ENCODE measurements at regions not wholly inside any gene's neighbourhood (a gene's known extent, or its start where the extent isn't known, plus 50 kb on each side); places are given as distances from the start of the nearest gene placed in this dataset.

GRCh38 chr14:22391908-22392565 lies 197.0 kb downstream of the DAD1 start:
- DNase-seq (ENCODE audit: insufficient read length, low spot score) (no peak), FAIRE-seq (peak; percentile 85)
- no peak for TF ChIP-seq TAF1 (IDR thresholded peaks at IDR 0.05; ENCODE audit: low read depth, low read length)
- TF ChIP-seq POLR2AphosphoS5 (IDR thresholded peaks at IDR 0.05; ENCODE audit: low read depth, low read length) = no peak
- TF ChIP-seq SPI1 (IDR thresholded peaks at IDR 0.05; ENCODE audit: low read depth, low read length) = no peak
- no peak for TF ChIP-seq POLR2A (IDR thresholded peaks at IDR 0.05; ENCODE audit: low read depth, low read length)
- peak; percentile 46; the same call in 1 of the 2 replicates for TF ChIP-seq POU2F2 (IDR thresholded peaks at IDR 0.05; ENCODE audit: low read depth, low read length)
- no peak for TF ChIP-seq PAX5 (IDR thresholded peaks at IDR 0.05; ENCODE audit: insufficient read depth, low read length, severe bottlenecking)

DNA sequence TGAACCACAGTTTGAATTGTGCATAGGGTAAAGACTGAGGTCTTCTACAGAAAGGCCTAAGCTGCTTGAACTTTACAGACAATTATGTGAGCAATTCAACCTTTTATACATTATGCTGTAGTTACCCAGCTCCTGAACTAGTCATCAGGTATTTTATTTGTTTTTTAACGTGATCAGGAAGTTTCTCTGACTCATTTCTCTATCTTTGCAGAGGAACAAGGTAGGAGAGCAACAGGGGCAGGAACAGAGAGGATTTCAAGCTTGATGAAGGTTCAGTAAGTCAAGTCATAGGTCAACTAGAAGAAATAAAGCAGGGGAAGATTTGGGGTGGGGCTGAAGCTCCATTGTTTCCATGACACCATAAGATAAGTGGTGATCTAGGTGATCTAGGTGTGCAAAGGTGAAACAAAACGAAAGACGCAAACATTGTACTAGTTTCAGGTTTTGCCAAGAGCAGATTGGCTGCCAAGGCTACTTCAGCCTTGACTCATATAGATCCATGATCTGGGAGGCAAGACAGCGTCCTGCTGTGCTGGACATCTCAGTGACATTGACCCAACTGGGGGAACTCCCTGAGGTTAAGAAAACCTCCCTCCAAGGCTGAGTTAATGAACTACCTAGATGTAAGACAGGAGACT lies 198.1 kb downstream of the DAD1 start:
- FAIRE-seq = no peak
- no peak for DNase-seq (ENCODE audit: insufficient read length, low spot score)
- TF ChIP-seq POLR2A (IDR thresholded peaks at IDR 0.05; ENCODE audit: low read depth, low read length) (0 out of 2 replicates have a peak, but pooled peaks have one; percentile 30), TAF1 (IDR thresholded peaks at IDR 0.05; ENCODE audit: low read depth, low read length) (no peak), PAX5 (IDR thresholded peaks at IDR 0.05; ENCODE audit: insufficient read depth, low read length, severe bottlenecking) (no peak), POLR2AphosphoS5 (IDR thresholded peaks at IDR 0.05; ENCODE audit: low read depth, low read length) (no peak), POU2F2 (IDR thresholded peaks at IDR 0.05; ENCODE audit: low read depth, low read length) (no peak), SPI1 (IDR thresholded peaks at IDR 0.05; ENCODE audit: low read depth, low read length) (peak; percentile 77)

- no peak for TF ChIP-seq SPI1 (IDR thresholded peaks at IDR 0.05; ENCODE audit: low read depth, low read length)
- no peak for TF ChIP-seq POLR2AphosphoS5 (IDR thresholded peaks at IDR 0.05; ENCODE audit: low read depth, low read length)
- TF ChIP-seq POLR2A (IDR thresholded peaks at IDR 0.05; ENCODE audit: low read depth, low read length) = 0 out of 2 replicates have a peak, but pooled peaks have one; percentile 14
- no peak for TF ChIP-seq TAF1 (IDR thresholded peaks at IDR 0.05; ENCODE audit: low read depth, low read length)
- TF ChIP-seq POU2F2 (IDR thresholded peaks at IDR 0.05; ENCODE audit: low read depth, low read length) = no peak
- TF ChIP-seq PAX5 (IDR thresholded peaks at IDR 0.05; ENCODE audit: insufficient read depth, low read length, severe bottlenecking) = no peak
- no peak for DNase-seq (ENCODE audit: insufficient read length, low spot score)
- no peak for FAIRE-seq
Observed at GRCh38 chr14:22390195-22390594, 198.8 kb downstream of the DAD1 start.

GRCh38 chr14:22388669-22389595 lies 200.1 kb downstream of the DAD1 start:
- DNase-seq (ENCODE audit: insufficient read length, low spot score) (no peak), FAIRE-seq (no peak)
- TF ChIP-seq POLR2A (IDR thresholded peaks at IDR 0.05; ENCODE audit: low read depth, low read length) = no peak
- no peak for TF ChIP-seq SPI1 (IDR thresholded peaks at IDR 0.05; ENCODE audit: low read depth, low read length)
- TF ChIP-seq TAF1 (IDR thresholded peaks at IDR 0.05; ENCODE audit: low read depth, low read length) = no peak
- no peak for TF ChIP-seq POU2F2 (IDR thresholded peaks at IDR 0.05; ENCODE audit: low read depth, low read length)
- TF ChIP-seq PAX5 (IDR thresholded peaks at IDR 0.05; ENCODE audit: insufficient read depth, low read length, severe bottlenecking) = no peak
- TF ChIP-seq POLR2AphosphoS5 (IDR thresholded peaks at IDR 0.05; ENCODE audit: low read depth, low read length) = no peak

- FAIRE-seq (no peak), DNase-seq (ENCODE audit: insufficient read length, low spot score) (no peak)
- TF ChIP-seq POLR2AphosphoS5 (IDR thresholded peaks at IDR 0.05; ENCODE audit: low read depth, low read length) (no peak), POLR2A (IDR thresholded peaks at IDR 0.05; ENCODE audit: low read depth, low read length) (no peak), TAF1 (IDR thresholded peaks at IDR 0.05; ENCODE audit: low read depth, low read length) (no peak), SPI1 (IDR thresholded peaks at IDR 0.05; ENCODE audit: low read depth, low read length) (no peak), POU2F2 (IDR thresholded peaks at IDR 0.05; ENCODE audit: low read depth, low read length) (no peak), PAX5 (IDR thresholded peaks at IDR 0.05; ENCODE audit: insufficient read depth, low read length, severe bottlenecking) (no peak)
Observed at GRCh38 chr14:22387776-22388241, 201.2 kb downstream of the DAD1 start.

GRCh38 chr14:22386924-22387775 lies 201.9 kb downstream of the DAD1 start:
- FAIRE-seq (peak; percentile 85), DNase-seq (ENCODE audit: insufficient read length, low spot score) (peak; percentile 30)
- TF ChIP-seq TAF1 (IDR thresholded peaks at IDR 0.05; ENCODE audit: low read depth, low read length) (no peak), POLR2A (IDR thresholded peaks at IDR 0.05; ENCODE audit: low read depth, low read length) (no peak), POLR2AphosphoS5 (IDR thresholded peaks at IDR 0.05; ENCODE audit: low read depth, low read length) (no peak), PAX5 (IDR thresholded peaks at IDR 0.05; ENCODE audit: insufficient read depth, low read length, severe bottlenecking) (no peak), SPI1 (IDR thresholded peaks at IDR 0.05; ENCODE audit: low read depth, low read length) (no peak), POU2F2 (IDR thresholded peaks at IDR 0.05; ENCODE audit: low read depth, low read length) (no peak)

- TF ChIP-seq POU2F2 (IDR thresholded peaks at IDR 0.05; ENCODE audit: low read depth, low read length) = no peak
- TF ChIP-seq TAF1 (IDR thresholded peaks at IDR 0.05; ENCODE audit: low read depth, low read length) = no peak
- no peak for TF ChIP-seq POLR2A (IDR thresholded peaks at IDR 0.05; ENCODE audit: low read depth, low read length)
- no peak for TF ChIP-seq SPI1 (IDR thresholded peaks at IDR 0.05; ENCODE audit: low read depth, low read length)
- no peak for TF ChIP-seq POLR2AphosphoS5 (IDR thresholded peaks at IDR 0.05; ENCODE audit: low read depth, low read length)
- TF ChIP-seq PAX5 (IDR thresholded peaks at IDR 0.05; ENCODE audit: insufficient read depth, low read length, severe bottlenecking) = no peak
- no peak for FAIRE-seq
- DNase-seq (ENCODE audit: insufficient read length, low spot score) = no peak
Observed at GRCh38 chr14:22384974-22385526, 204.0 kb downstream of the DAD1 start.

DNA sequence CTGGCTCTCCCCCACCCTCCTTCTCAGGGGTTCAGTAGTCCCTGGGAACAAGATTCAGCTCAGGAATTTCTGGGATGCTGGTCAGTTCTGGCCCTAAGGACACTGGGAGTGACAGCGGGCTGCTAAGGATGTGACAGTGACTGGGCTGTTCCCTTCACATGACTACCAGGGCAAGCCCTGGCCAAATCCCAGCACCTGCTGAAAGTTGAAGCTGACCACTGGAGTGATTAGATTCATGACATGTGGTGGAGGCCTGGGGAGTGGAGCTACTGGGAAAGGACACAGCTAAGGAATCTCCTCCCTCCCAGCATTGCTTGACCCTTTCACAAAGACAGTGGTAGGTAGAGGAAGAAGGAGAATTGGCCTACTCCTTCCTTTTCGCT lies 204.9 kb downstream of the DAD1 start:
- DNase-seq (ENCODE audit: insufficient read length, low spot score) (no peak), FAIRE-seq (no peak)
- 0 out of 2 replicates have a peak, but pooled peaks have one; percentile 8 for TF ChIP-seq POU2F2 (IDR thresholded peaks at IDR 0.05; ENCODE audit: low read depth, low read length)
- no peak for TF ChIP-seq POLR2AphosphoS5 (IDR thresholded peaks at IDR 0.05; ENCODE audit: low read depth, low read length)
